HG03103 (cell line): ENCODE measurements at regions not wholly inside any gene's neighbourhood (a gene's known extent, or its start where the extent isn't known, plus 50 kb on each side); places are given as distances from the start of the nearest gene placed in this dataset.

Experiments used
- ATAC-seq: cut with Tn5 transposase; IDR thresholded peaks from one replicate; pipeline ENCODE4 v1.9.1; 2021; ENCODE audit warnings: low read depth; ENCODE audit not compliant: unreplicated experiment

- ATAC-seq: no peak
Measured at GRCh38 chr1:56199061-56199460, 380.3 kb downstream of the PLPP3 start.

GRCh38 chr1:56197946-56198345 lies 381.4 kb downstream of the PLPP3 start:
- no peak for ATAC-seq

- ATAC-seq: no peak
Measured at GRCh38 chr1:56196839-56197238, 382.5 kb downstream of the PLPP3 start.

- no peak for ATAC-seq
Measured at GRCh38 chr1:56194701-56195300, 384.6 kb downstream of the PLPP3 start.

GRCh38 chr1:56193656-56194055 lies 385.7 kb downstream of the PLPP3 start:
- ATAC-seq: no peak

- no peak for ATAC-seq
Measured at GRCh38 chr1:56191369-56191768, 388.0 kb downstream of the PLPP3 start.

- no peak for ATAC-seq
Measured at GRCh38 chr1:56190806-56191365, 388.5 kb downstream of the PLPP3 start.

- no peak for ATAC-seq
Measured at GRCh38 chr1:56189946-56190805, 389.2 kb downstream of the PLPP3 start.

- no peak for ATAC-seq
Measured at GRCh38 chr1:56189454-56189853, 389.9 kb downstream of the PLPP3 start.

- ATAC-seq: no peak
Measured at GRCh38 chr1:56188855-56189254, 390.5 kb downstream of the PLPP3 start.

- no peak for ATAC-seq
Measured at GRCh38 chr1:56188221-56188620, 391.1 kb downstream of the PLPP3 start.

- ATAC-seq: no peak
Measured at GRCh38 chr1:56187405-56187804, 392.0 kb downstream of the PLPP3 start.

GRCh38 chr1:56185493-56185892 lies 393.9 kb downstream of the PLPP3 start:
- no peak for ATAC-seq

- ATAC-seq: no peak
Measured at GRCh38 chr1:56183151-56183550, 396.2 kb downstream of the PLPP3 start.

GRCh38 chr1:56180520-56181190 lies 398.7 kb downstream of the PLPP3 start:
- ATAC-seq: no peak

GRCh38 chr1:56179543-56179942 lies 399.8 kb downstream of the PLPP3 start:
- no peak for ATAC-seq

GRCh38 chr1:56175211-56175610 lies 404.2 kb downstream of the PLPP3 start:
- no peak for ATAC-seq

GRCh38 chr1:56174176-56174885 lies 405.0 kb downstream of the PLPP3 start:
- ATAC-seq: no peak

GRCh38 chr1:56173736-56174135 lies 405.6 kb downstream of the PLPP3 start:
- no peak for ATAC-seq

- no peak for ATAC-seq
Measured at GRCh38 chr1:56171670-56172069, 407.7 kb downstream of the PLPP3 start.
